ENCODE measurements at regions not wholly inside any gene's neighbourhood (a gene's known extent, or its start where the extent isn't known, plus 50 kb on each side); places are given as distances from the start of the nearest gene placed in this dataset.

DNA sequence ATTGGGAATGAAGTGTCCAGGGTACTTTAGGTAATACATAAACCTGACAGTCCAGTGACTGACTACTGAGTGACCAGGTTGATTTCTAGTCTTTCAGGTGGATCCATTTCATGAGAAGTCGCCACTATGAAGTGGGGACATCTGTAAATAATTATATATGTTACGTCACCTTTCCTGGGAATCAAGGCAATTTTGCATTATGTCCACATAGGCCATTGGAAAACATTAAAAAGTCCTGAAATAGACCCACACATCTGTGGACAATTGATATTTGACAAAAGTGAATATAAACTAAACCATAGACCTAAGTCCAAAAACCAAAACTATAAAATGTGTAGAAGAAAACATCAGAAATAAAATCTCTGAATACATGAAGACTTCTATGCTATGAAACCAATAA, 231.5 kb downstream of the C6orf118 start:
- DNase-seq = no peak

DNA sequence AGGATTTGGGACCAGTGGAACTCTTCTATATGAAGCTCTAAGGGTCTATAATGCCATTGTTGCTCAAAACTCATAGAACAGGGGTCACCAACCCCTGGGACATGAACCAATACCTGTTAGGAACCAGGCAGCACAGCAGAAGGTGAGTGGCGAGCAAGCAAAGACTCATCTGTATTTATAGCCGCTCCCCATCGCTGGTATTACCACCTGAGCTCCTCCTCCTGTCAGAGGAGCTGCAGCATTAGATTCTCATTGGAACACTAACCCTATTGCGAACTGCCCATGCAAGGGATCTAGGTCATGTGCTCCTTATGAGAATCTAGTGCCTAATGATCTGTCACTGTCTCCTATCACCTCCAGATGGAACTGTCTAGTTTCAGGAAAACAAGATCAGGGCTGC, 237.5 kb downstream of the C6orf118 start:
- no peak for DNase-seq

DNA sequence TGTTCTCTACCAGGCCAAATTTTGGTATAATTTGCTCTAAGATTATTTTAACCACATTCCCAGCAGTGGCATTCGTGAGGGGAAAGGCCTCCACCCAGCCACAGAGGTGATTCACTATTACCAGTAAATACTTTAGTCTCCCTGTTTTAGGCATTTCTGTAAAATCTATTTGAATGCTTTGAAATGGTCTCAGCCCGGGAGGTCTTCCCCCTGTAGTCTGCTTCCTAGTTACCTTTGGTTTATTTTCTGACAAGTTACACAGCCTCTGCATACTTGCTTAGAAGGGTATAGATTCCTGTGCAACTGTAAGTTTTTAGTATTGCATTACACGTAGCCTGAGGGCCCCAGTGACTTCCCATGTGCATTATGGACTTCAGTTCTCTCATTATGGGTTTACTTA, 248.7 kb downstream of the C6orf118 start:
- no peak for DNase-seq

DNA sequence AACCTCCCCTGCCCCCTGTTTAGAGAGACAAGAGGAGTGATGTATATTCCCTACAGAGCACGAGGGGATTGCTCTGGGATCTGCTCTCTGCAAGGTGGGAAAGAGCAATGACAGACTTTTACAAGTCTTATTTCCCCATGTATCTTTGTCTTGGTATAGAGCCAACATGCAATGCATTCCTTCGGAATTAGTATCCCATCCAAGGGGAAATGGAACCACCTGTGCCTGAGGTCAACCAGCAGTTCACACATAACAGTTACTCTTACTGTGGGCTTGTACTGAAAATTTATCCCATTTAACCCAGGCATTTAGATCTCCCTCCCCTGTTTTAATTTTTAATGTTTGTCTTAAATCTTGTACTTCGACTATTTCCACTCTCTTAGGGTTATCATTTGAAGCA, 250.4 kb downstream of the C6orf118 start:
- no peak for DNase-seq

DNA sequence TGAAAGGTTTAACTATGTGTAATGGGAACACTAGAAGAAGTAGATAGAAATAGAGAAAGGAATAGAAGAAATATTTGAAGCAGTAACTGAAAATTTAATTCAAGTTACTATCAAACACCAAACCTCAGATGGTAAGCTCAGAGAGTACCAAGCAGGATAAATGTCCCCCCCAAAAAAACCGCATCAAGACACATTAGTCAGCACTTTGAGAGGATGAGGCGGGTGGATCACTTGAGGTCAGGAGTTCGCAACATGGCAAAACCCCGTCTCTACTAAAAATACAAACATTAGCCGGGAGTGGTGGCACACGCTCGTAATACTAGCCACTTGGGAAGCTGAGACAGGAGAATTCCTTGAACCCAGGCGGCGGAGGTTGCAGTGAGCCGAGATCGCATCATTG, 253.1 kb downstream of the C6orf118 start:
- no peak for DNase-seq

DNA sequence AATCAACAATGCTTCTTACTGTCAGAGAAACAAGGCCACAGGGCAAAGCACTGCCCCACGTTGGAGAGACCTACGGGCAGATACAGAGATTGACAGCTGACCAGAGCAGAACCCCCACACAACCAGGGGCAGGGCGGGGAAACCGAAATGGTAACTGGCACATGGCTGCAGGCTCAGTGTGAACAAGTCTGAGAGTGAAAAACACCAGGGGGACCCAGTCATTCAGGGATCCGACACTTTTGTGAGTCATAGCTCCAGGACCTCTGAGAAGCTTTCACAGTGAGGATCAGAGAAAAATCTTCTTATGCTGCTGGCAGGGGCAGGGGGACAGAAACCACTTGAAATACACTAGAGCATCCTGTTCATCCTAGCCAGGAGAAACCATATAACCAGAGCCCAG, 254.2 kb downstream of the C6orf118 start:
- DNase-seq = no peak

DNA sequence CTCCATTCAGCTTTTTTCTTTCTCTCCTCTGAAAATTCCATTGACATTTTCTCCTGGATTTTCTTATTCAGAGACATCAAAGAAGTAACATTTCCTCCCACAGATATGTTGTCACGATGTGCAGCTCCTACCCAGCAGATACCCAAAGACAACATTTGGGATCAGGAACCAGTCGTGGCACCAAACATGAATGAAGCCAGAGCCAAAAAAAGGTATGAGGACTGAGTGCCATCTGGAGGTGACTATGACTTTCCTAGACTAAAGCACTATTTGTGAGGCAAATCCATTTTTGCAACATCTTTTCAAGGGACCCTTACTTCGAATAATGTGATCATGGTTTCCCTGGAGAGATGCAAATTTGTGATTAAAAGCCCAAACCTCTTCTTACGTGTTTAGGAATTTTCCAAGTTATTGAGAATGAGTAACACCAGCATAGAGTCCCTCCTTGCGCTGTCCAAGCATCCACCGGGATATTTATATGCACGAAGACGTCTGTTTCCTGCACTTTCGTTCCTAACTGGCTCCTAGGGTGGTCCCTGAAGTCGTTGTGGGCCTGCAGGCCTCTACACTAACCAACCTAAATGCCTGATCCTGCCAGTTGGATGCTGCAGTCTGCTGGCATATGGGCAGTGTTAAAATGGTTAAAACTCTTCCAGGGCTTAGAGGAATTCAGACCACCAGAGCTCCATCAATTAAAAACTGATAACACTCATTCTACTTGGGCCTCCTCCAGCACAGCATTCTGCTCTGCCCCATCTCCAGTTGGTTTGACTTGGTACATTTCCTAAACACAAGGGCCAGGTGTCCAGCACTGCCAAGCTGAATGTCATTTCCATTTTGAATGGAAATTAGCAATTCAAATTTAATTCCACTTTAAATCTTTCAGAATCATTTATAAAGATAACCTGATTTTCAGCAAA, 256.6 kb downstream of the C6orf118 start:
- no peak for DNase-seq

DNA sequence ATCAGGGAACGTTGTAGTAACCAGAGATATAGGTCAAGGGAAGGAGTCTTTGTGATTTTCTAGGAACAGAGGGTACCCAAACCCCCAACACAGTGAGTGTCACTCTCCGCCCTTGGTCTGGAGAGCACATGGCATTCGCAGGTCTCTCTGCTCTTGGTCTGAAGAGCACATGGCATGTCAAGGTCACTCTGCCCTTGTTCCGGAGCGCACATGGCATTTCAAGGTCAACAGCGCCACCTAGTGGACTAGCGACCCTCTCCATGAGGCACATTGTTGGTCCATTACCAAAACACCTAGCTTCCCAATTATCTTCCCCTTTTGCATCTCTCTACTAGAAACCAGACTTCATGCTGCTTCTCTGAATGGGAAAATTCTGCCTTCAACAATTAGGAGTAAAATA, 260.0 kb downstream of the C6orf118 start:
- peak; percentile 1 for DNase-seq

DNA sequence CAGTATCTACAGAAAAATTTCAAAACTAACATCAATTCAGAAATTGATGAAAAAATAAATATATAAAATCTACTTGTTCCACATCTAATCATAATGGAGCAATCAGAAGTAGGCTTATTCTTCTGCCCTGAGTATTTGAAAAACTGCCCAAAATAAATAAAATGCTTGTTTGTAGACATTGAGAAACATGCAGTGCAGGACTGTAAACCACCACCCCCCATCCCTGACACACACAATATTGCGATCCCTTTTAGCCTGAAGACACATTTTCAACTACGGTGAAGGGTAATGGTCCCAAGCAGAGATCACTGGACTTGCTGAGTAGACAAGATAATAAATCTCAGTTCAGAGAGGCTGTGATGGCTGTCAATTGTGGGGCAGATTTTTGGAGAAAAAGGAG, 261.5 kb downstream of the C6orf118 start:
- DNase-seq = no peak

DNA sequence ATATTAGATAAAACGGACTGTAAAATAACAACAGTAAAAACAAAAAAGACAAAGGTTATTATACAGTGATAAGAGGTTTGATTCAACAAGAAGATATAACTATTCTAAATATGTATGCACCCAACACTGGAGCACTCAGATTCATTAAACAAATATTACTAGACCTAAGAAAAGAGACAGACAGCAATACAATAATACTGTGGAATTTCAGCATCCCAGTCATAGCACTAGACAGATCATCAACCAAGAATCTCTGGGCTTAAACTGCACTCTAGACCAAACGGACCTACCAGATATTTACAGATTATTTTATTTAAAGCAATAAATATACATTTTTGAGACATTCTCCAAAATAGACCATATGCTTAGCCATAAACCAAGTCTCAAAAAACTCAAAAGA, 263.8 kb downstream of the C6orf118 start:
- no peak for DNase-seq

DNA sequence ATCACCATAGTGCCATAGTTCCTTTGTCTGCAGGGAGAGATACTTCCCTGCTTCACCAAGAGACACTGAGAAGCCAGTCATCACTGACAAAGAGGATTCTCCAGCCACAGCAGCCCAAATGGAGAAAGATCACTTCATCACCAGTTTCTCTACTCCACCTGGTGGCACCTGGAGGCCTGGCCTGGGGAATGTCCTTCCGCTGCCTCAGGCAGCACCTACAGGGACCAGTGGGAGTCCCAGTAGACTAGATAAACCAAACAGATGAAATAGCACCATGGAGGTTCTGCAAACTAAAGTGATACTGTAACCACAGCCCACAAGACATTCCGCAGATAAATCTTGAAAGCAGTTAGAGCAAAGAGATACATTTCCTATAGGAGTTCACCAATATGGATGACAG, 266.5 kb downstream of the C6orf118 start:
- no peak for DNase-seq

DNA sequence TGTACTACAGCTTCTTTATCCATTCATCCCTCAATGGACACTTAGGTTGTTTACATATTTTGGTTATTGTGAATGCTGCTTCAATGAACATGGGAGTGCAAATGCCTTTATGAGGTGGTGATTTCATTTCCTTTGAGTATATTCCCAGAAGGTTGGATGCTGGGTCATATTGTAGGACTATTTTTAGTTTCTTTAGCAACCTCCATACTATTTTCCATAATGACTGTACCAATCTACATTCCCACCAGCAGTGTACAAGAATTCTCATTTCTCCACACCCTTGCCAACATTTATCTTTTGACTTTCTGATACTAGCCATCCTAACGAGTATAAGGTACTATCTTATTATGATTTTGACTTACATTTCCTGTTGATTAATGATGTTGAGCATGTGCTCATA, 269.0 kb downstream of the C6orf118 start:
- no peak for DNase-seq

DNA sequence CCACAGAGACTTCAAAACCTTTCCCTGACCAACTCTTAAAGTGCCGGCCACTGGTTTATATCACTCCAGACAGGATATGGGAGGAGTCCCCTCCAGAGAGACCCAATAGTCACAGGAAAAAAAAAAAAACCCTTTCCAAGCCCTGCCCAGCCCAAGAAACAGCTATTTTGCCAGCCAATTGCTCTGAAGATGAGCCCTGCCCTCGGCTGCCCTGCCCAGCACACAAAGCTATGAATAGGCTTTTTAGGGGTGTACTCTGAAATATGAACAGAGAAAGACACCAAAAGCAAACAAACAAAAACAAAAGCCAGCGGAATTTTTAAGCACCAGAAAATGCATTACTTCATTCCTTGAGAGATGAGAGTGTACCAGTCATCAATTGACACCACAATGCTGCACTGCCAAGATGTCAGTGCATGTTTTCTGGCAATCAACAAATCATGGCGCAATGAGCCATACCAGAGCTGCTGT, 275.1 kb downstream of the C6orf118 start:
- DNase-seq = no peak

DNA sequence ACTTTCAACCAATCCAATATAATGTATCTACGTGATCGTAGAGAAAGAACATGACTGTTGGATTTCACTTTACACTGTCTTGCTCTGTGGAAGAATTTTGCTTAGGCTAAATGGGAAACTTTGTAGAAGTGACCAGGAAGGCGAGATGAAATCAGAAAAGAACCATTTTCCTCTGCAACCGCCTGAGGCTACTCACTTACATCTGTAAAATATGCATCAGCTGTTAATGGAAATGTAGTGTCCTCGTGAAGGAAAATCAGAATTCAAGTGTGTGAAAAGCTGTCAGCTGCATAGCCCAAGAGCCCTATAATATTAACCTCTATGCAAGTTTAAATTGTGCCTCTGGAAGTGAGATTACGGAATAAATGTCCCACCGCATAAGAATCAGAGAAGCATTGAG, 277.9 kb downstream of the C6orf118 start:
- DNase-seq = no peak

DNA sequence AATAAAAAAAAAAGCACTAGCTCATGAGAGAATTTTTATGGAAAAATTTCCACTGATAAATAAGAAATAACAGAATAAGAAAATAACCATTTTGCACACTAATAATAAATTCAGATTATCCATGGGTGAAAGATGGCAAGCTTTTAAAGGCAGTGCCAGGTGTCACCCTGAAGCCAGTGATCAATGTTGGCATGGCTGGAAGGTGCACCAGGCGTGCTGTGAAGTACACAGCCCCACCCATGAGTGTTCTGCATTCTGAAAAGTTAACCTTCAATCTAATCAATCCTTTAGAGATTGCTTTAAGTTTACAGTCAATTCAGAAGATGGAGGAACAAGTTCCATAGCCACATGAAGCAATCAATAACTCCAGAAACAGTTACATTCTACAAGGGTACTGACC, 284.4 kb downstream of the C6orf118 start:
- no peak for DNase-seq

DNA sequence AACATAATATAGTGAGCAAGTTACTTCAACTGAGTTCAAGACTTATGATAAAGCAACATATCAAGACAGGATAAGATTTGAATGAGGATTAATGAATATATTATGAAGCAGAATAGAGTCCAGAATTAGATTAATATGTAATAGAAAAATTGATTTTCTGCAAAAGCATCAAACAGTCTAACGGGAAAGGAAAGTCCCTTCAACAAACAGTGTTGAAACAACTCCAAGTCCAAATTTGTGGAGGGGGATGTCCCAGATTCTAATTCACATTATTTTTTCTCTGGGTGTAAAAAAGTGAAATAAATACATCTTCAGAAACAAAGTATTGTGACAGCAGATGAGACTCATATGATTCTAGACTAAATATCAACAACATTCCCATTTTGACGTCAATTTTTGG, 289.7 kb downstream of the C6orf118 start:
- DNase-seq = no peak

DNA sequence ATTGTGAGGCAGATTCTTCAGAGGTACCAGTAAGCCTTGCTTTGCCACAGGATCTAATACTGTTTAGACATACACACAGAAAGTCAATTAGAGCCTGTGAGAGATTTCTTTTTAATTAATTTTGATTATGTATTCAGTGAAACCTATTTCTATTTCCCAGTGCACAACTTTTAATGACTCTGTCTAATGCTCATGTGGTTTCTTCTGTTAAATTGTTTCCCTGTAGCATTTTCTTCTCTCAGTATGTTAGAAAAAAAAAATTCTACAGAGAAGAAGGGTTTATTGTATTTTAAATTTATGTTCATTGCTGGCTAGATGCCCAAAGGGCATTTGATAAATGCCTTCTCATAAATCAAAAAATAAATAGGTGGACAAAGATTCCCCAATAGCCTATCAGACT, 293.7 kb downstream of the C6orf118 start:
- no peak for DNase-seq

DNA sequence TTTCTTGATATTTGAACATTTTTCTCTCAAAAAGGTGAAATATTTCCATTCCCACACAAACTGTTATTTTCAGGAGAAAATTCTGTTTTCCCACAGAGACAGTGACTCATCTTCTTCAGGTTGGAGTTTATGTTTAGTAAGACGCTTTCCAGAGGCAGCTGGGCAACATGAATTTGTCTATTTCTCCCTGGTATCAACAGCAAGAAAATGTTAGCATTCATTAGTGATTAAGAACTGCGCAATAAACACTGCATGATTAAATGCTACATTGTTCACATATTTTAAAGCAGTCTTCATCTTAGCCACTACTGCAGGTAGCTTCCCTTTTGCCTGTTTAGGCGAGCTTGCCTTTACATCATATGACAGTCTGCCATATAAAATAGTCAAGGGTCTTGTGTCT, 295.7 kb downstream of the C6orf118 start:
- DNase-seq = no peak

DNA sequence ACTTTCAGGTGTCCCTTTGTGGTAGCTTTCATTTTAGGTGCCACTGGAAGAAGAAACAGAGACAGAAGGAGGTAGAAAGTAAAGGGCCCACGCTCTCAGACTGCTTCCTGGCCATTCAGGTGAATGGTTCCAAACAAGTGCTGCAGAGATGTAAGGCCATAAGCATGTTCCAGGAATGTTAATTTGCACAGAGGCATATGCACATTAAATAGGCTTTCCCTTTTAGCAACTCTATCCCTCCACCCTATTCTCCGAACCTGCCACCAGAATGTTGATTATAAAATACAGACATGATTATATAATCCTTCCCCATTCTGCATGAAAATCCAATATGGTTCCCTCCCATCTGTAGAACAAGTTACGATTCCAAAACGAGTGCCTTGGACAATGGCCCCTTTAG, 297.2 kb downstream of the C6orf118 start:
- no peak for DNase-seq

DNA sequence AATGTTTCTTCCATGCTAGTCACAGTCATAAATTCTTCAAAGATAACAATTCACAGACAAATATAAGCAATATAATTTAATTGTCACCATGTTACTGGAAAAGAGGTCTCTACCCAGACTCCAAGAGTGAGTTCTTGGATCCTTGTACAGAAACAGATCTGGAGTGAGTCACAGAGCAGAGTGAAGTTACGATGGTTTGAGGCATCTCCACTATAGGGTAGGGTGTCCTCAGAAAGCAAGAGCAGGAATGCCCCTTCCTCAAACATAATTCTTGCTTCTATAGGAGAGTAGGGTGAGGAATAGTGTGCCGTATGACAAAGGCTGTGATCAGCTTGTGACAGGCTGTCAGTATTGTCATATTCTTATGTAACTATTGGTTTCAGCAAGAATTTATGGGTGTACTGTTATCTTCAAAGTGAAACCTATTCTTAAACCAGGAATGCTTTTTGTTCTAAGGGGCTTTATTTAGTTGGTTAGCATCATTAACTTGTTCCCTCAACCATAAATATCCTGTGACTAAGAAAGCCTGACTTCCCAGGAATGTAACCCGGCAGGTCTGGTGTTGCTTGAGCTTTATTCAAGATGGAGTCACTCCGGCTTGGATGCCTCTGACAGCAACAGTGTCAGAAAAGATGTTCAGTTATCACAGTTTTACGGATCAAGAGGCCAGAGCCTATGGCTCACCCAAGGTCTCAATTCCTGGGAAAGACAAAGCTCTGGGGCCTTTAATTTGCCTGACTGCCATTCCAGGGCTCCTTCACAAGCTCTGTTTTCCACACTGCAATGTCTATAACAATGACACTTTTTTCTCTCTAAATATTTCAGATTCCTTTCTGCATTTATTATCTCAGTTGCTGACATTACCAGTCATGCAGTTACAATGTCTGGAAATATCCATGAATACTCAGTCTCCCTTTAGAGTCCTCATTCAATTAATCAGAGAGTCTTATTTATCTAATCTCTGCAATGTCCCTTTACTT, 298.6 kb downstream of the C6orf118 start:
- no peak for DNase-seq

DNA sequence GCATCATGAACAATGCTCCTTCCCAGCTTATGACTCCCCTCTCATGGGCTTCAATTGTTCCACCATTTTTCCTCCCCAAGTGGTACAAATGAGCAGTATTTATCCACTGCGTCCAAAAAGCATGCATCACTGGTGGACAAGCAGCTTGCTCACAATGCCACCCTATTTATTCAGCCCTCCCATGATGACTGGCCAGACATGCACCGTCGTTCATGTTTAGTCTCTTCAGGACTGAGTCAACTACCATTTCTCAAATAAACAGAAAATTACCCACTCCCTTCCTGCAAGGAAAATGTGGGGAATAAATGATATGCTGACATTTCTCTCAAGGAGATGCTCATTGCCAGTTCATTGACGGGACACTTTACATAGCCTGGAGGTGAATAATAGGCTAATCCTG, 300.4 kb downstream of the C6orf118 start:
- no peak for DNase-seq

DNA sequence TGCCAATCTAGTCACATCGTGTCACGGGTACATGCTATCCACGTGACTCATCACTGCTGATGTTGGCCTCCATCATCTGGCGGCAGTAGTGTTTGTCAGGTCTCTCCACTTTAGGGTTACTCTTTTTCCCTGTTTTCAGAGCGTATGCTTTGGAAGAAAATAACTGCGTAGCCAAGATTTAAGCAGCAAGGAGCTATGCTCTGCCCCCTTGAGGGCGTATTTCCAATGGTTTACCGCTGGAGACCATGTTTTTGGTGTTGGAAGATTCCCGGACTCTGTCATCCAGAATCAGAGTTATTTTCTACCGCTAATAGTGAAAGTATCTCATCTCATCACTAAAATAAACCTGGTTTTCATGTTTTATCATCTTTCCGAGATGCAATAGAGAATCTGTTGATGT, 306.5 kb downstream of the C6orf118 start:
- no peak for DNase-seq

DNA sequence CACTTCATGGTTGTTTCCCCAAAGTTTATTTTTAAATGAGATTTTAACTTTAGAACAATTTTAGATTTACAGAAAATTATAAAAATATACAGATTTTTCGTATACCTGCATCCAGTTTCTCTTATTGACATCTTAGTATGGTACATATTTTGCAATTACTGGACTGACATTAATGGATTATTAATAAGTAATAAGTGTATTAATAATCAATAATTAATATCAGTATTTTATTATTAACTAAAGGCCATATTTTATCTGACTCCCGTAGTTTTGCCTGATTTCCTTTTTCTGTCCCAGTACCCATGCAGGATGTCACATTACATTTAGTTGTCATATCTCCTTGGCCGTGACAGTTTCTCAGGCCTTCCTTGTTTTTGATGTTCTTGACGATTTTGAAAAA, 307.0 kb downstream of the C6orf118 start:
- DNase-seq = no peak

Measured in COR-L47 (cell line).